ENCODE measurements at regions not wholly inside any gene's neighbourhood (a gene's known extent, or its start where the extent isn't known, plus 50 kb on each side); places are given as distances from the start of the nearest gene placed in this dataset.
A peak's percentile ranks its signal among the peaks of the same experiment; 100 is the strongest.
"Not testable (repeated sequence)": the region's sequence is repeated elsewhere in the genome, so short reads cannot be mapped to it uniquely, and the experiment has no call there.

DNA sequence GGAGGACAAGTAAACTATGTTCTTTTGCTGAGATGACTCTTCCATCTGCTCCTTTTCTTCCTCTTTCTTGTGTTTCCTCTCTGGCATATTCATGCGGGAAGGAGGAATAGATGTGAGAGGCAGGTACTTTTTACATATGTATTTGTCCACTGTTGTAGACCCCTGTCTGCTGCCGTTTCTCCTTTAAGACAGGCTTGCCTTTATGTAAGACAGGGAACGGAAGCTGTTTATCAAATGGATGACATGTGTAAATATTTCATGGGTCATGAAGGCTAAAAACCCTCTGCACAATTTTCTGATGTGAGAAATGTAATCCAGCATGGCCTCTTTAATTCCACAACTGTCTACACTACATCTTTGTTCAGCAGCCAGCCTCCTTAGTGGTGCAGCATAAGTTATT is 1525.5 kb upstream of the NUDT12 start:
- no peak for DNase-seq (ENCODE audit: low read depth)
- TF ChIP-seq, protein P1, sequence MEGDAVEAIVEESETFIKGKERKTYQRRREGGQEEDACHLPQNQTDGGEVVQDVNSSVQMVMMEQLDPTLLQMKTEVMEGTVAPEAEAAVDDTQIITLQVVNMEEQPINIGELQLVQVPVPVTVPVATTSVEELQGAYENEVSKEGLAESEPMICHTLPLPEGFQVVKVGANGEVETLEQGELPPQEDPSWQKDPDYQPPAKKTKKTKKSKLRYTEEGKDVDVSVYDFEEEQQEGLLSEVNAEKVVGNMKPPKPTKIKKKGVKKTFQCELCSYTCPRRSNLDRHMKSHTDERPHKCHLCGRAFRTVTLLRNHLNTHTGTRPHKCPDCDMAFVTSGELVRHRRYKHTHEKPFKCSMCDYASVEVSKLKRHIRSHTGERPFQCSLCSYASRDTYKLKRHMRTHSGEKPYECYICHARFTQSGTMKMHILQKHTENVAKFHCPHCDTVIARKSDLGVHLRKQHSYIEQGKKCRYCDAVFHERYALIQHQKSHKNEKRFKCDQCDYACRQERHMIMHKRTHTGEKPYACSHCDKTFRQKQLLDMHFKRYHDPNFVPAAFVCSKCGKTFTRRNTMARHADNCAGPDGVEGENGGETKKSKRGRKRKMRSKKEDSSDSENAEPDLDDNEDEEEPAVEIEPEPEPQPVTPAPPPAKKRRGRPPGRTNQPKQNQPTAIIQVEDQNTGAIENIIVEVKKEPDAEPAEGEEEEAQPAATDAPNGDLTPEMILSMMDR (conservative IDR thresholded peaks at IDR 0.05; ENCODE audit: low read depth, low read length): no peak
- no peak overlapping the region for H3K4me3 ChIP-seq (ENCODE audit: low read depth, low read length)

DNA sequence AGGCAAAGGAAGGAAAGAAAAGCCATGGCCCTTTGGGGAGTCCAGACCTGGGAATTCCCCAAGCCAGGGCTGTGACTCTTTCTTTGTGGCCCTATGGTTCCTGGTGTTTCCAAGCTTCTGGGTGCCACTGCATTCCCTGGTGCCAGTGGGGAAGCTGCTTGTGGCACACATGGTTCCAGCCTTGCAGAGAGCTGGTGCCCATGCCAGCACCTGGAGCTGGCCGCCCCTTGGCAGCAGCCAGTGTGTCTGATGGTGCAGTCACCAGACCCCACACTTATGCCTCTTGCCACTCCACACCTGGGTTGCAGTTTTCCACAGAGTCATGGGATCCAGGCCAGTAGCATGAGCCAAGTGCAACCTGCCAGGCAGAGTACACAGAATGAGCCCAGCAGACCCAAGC is 1495.3 kb upstream of the NUDT12 start:
- no peak for DNase-seq (ENCODE audit: low read depth)
- H3K4me3 ChIP-seq (ENCODE audit: low read depth, low read length): no peak overlapping the region
- TF ChIP-seq, protein P1 (conservative IDR thresholded peaks at IDR 0.05; ENCODE audit: low read depth, low read length): no peak

DNA sequence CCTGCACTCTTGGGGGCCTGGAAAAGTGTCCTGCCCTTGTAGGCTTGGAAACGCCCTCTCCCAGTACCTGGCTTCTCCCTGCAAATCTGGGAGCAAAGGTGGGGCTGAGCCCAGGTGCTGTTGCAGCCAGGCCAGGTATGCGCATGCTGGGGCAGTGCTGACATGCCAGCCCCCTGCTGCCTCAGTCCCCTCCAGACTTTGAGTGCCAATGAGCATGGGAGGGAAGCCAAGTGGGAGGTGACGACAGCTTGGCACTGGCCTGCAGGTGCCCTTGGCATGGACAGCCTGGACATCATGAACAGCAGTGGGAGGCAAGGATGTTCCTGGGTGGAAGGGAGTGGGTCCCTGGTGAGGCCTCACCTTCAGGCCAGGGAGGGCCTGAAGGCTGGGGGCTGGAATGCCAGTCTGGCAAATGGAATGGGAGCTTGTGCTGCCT is 1494.4 kb upstream of the NUDT12 start:
- TF ChIP-seq, protein P1 (conservative IDR thresholded peaks at IDR 0.05; ENCODE audit: low read depth, low read length): no peak
- DNase-seq (ENCODE audit: low read depth): no peak
- H3K4me3 ChIP-seq (ENCODE audit: low read depth, low read length): no peak overlapping the region

DNA sequence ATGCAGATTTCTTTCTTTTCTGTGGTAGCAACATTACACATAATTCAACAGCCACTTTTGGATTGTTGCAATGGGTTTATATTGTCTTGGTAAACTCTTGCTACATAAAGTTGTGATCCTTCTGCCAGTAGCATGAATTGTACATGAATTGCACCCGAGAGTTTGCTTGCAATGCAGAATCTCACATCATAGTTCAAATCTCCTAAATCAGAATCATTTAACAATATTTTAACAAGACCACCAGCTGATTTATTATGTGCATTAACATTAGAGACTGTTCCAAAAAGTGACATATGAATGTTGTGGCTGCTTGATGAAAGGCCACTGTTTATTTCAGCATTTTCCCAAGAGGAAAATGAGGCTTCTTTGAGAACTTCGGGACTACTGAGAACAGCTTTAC is 1491.8 kb upstream of the NUDT12 start:
- no peak for DNase-seq (ENCODE audit: low read depth)
- H3K4me3 ChIP-seq (ENCODE audit: low read depth, low read length): no peak overlapping the region
- TF ChIP-seq, protein P1 (conservative IDR thresholded peaks at IDR 0.05; ENCODE audit: low read depth, low read length): no peak

DNA sequence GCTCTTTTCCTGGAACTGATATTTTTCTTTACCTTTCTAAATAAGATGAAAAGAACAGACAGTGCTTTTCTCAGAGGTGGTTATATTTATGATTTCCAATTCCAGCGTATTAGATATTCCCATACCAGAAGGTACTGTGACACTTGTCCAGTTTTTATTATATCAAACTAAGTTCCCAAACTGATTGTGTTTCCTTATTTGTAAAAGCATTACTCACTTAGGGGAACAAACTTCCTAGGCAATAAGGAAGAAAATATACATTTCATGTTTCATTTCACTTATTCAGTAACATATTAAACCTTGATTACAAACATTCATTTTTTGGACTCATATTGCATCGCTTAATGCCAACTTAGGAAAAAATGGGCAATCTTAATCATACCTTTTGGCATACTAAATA is 1480.0 kb upstream of the NUDT12 start:
- no peak overlapping the region for H3K4me3 ChIP-seq (ENCODE audit: low read depth, low read length)
- TF ChIP-seq, protein P1 (conservative IDR thresholded peaks at IDR 0.05; ENCODE audit: low read depth, low read length): no peak
- DNase-seq (ENCODE audit: low read depth): no peak

DNA sequence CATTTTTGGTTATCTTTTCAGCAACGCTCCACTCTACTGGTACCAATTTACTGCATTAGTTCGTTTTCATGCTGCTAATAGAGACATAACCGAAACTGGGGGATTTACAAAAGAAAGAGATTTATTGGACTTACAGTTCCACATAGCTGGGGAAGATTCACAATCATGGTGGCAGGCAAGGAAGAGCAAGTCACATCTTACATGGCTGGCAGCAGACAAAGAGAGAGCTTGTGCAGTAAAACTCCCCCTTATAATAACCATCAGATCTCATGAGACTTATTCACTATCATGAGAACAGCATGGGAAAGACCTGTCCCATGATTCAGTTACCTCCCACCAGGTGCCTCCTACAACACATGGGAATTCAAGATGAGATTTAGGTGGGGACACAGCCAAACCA is 1474.2 kb upstream of the NUDT12 start:
- DNase-seq (ENCODE audit: low read depth); H3K4me3 ChIP-seq (ENCODE audit: low read depth, low read length): not testable (repeated sequence)

DNA sequence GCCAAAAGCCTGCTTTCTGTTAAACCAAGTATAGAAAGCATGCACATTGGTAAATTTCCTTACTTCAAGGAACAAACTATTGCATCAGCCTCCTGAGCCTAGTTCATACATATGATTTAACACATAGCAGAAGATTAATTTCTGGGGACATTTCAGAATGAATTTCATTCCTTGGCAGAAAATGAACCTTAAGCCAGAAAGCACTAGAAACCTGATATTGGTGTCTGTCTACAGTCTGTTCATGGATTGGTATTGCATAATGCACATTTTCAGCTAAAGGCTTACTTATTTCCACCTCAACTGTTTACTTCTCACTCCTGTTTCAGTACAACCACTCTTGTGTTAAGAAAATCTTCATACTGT is 1471.8 kb upstream of the NUDT12 start:
- H3K4me3 ChIP-seq (ENCODE audit: low read depth, low read length): no peak overlapping the region
- TF ChIP-seq, protein P1 (conservative IDR thresholded peaks at IDR 0.05; ENCODE audit: low read depth, low read length): no peak
- peak; percentile 31 for DNase-seq (ENCODE audit: low read depth)

All from choroid plexus epithelial cell (primary cell).